Brain microvascular endothelial cell (primary cell): ENCODE measurements at regions not wholly inside any gene's neighbourhood (a gene's known extent, or its start where the extent isn't known, plus 50 kb on each side); places are given as distances from the start of the nearest gene placed in this dataset.

ENCODE experiments used
- DNase-seq: peaks from one replicate; pipeline ENCODE4 v3.0.0-alpha.2; 2020
- H3K27ac ChIP-seq: fragments of 250-450 bp; sonication (Bioruptor Pico); 2 replicates; pipeline ENCODE4 v1.5.1; 2020; ENCODE audit warnings: mild to moderate bottlenecking, moderate library complexity
- H3K27me3 ChIP-seq: fragments of 250-450 bp; sonication (Bioruptor Pico); replicated peaks from 2 replicates; pipeline ENCODE4 v1.5.1; 2020; ENCODE audit warnings: mild to moderate bottlenecking
- H3K36me3 ChIP-seq: fragments of 250-450 bp; sonication (Bioruptor Pico); replicated peaks from 2 replicates; pipeline ENCODE4 v1.5.1; 2020; ENCODE audit warnings: mild to moderate bottlenecking
- H3K4me3 ChIP-seq: 2 replicates; pipeline ENCODE4 v1.5.1; 2011; ENCODE audit warnings: low read depth, mild to moderate bottlenecking, control low read depth, low read length, moderate library complexity
- CTCF ChIP-seq: IDR thresholded peaks from 2 replicates; pipeline ENCODE4 v1.5.1; 2011; ENCODE audit warnings: low read depth, mild to moderate bottlenecking, moderate library complexity, low read length, control low read depth, inconsistent platforms; ENCODE audit errors: missing control alignments
- in situ Hi-C: cut with HindIII; loops from 2 replicates; pipeline ENCODE4 v1.10.0; 2017; ENCODE audit warnings: low sequenced_read_pairs, low pct_ligation_motif_present

GRCh38 chr16:49078571-49078970 lies 203.1 kb downstream of the CBLN1 start:
- Histone ChIP-seq H3K36me3 (no peaks in the 10 kb centered on the region), H3K27ac (no peak overlapping the region), H3K27me3 (no peaks in the 10 kb centered on the region), H3K4me3 (no peak overlapping the region)
- in situ Hi-C loops: no loop called here
- DNase-seq: no peak
- no peak for TF ChIP-seq CTCF

- no peak for DNase-seq
- no peaks in the 10 kb centered on the region for H3K36me3 ChIP-seq
- no peaks in the 10 kb centered on the region for H3K27me3 ChIP-seq
- no peak for TF ChIP-seq CTCF
- H3K4me3 ChIP-seq: no peak overlapping the region
- no peak overlapping the region for H3K27ac ChIP-seq
- in situ Hi-C loops: no loop called here
Measured at GRCh38 chr16:49078104-49078503, 203.5 kb downstream of the CBLN1 start.

GRCh38 chr16:49075709-49076108 lies 205.9 kb downstream of the CBLN1 start:
- H3K4me3 ChIP-seq: no peak overlapping the region
- no peaks in the 10 kb centered on the region for H3K36me3 ChIP-seq
- no peak overlapping the region for H3K27ac ChIP-seq
- in situ Hi-C loops: no loop called here
- no peaks in the 10 kb centered on the region for H3K27me3 ChIP-seq
- no peak for TF ChIP-seq CTCF
- DNase-seq: no peak

- DNase-seq: no peak
- Histone ChIP-seq H3K36me3 (no peaks in the 10 kb centered on the region), H3K4me3 (no peak overlapping the region), H3K27me3 (no peaks in the 10 kb centered on the region), H3K27ac (no peak overlapping the region)
- no peak for TF ChIP-seq CTCF
- in situ Hi-C loops: no loop called here
Measured at GRCh38 chr16:49068224-49068623, 213.4 kb downstream of the CBLN1 start.

GRCh38 chr16:49067776-49068175 lies 213.9 kb downstream of the CBLN1 start:
- in situ Hi-C loops: no loop called here
- TF ChIP-seq CTCF: no peak
- H3K4me3 ChIP-seq: no peak overlapping the region
- no peaks in the 10 kb centered on the region for H3K36me3 ChIP-seq
- H3K27me3 ChIP-seq: no peaks in the 10 kb centered on the region
- DNase-seq: no peak
- H3K27ac ChIP-seq: no peak overlapping the region

GRCh38 chr16:49061137-49061714 lies 220.4 kb downstream of the CBLN1 start:
- no peak overlapping the region for H3K27ac ChIP-seq
- H3K4me3 ChIP-seq: no peak overlapping the region
- no peak for TF ChIP-seq CTCF
- in situ Hi-C loops: no loop called here
- H3K27me3 ChIP-seq: no peaks in the 10 kb centered on the region
- H3K36me3 ChIP-seq: no peaks in the 10 kb centered on the region
- no peak for DNase-seq
